ENCODE measurements at regions not wholly inside any gene's neighbourhood (a gene's known extent, or its start where the extent isn't known, plus 50 kb on each side); places are given as distances from the start of the nearest gene placed in this dataset.

GRCh38 chr16:74160759-74161158 is 135.9 kb upstream of the PSMD7 start:
- Histone ChIP-seq H3K27me3 (ENCODE audit: control insufficient read depth in 3 of 3, insufficient read depth in 3 of 3, low read length in 2 of 3) (no peaks in the 10 kb centered on the region), H3K27ac (ENCODE audit: low read depth in 1 of 2, low read length in 1 of 2) (no peak overlapping the region), H3K4me1 (ENCODE audit: control insufficient read depth in 5 of 5, insufficient read depth in 5 of 5, low read length in 5 of 5) (peaks cover 0 to 5% (median 0%) of the 10 kb centered on the region in 5 donors), H3K4me3 (no peak overlapping the region), H3K9ac (ENCODE audit: insufficient read depth in 1 of 2, low read length in 2 of 2) (no peak overlapping the region), H3K9me3 (ENCODE audit: control insufficient read depth in 4 of 4, insufficient read depth in 3 of 4, low read length in 3 of 4) (peaks cover 0 to 3% (median 0%) of the 10 kb centered on the region in 4 donors), H3K36me3 (ENCODE audit: control insufficient read depth in 4 of 4, insufficient read depth in 4 of 4, low read length in 4 of 4) (no peaks in the 10 kb centered on the region)
- WGBS, 2 donors: 85 to 89% methylated on average over 2 of the region's 2 CpGs
- ATAC-seq (ENCODE audit: insufficient read depth, low FRiP score) (no peak), DNase-seq (no peak)
- TF ChIP-seq CTCF (IDR thresholded peaks at IDR 0.05; ENCODE audit: control extremely low read depth, extremely low read depth): no peak

GRCh38 chr16:74153773-74154172 is 142.8 kb upstream of the PSMD7 start:
- no peak overlapping the region for H3K9ac ChIP-seq (ENCODE audit: insufficient read depth in 1 of 2, low read length in 2 of 2)
- H3K27ac ChIP-seq (ENCODE audit: low read depth in 1 of 2, low read length in 1 of 2): no peak overlapping the region
- TF ChIP-seq CTCF (IDR thresholded peaks at IDR 0.05; ENCODE audit: control extremely low read depth, extremely low read depth): no peak
- no peaks in the 10 kb centered on the region for H3K36me3 ChIP-seq (ENCODE audit: control insufficient read depth in 4 of 4, insufficient read depth in 4 of 4, low read length in 4 of 4)
- H3K27me3 ChIP-seq (ENCODE audit: control insufficient read depth in 3 of 3, insufficient read depth in 3 of 3, low read length in 2 of 3): no peaks in the 10 kb centered on the region
- ATAC-seq (ENCODE audit: insufficient read depth, low FRiP score) (no peak), DNase-seq (no peak)
- H3K4me1 ChIP-seq (ENCODE audit: control insufficient read depth in 5 of 5, insufficient read depth in 5 of 5, low read length in 5 of 5): no peaks in the 10 kb centered on the region
- H3K4me3 ChIP-seq: no peak overlapping the region
- peaks cover 0 to 4% (median 3%) of the 10 kb centered on the region in 4 donors for H3K9me3 ChIP-seq (ENCODE audit: control insufficient read depth in 4 of 4, insufficient read depth in 3 of 4, low read length in 3 of 4)
- 38 to 65% methylated on average over 1 of the region's 1 CpG for WGBS, 2 donors

GRCh38 chr16:74146643-74147042 is 150.0 kb upstream of the PSMD7 start:
- TF ChIP-seq CTCF (IDR thresholded peaks at IDR 0.05; ENCODE audit: control extremely low read depth, extremely low read depth): no peak
- H3K9ac ChIP-seq (ENCODE audit: insufficient read depth in 1 of 2, low read length in 2 of 2): no peak overlapping the region
- no peaks in the 10 kb centered on the region for H3K27me3 ChIP-seq (ENCODE audit: control insufficient read depth in 3 of 3, insufficient read depth in 3 of 3, low read length in 2 of 3)
- DNase-seq: no peak
- H3K9me3 ChIP-seq (ENCODE audit: control insufficient read depth in 4 of 4, insufficient read depth in 3 of 4, low read length in 3 of 4): peaks cover 0 to 8% (median 2%) of the 10 kb centered on the region in 4 donors
- ATAC-seq (ENCODE audit: insufficient read depth, low FRiP score): no peak
- no peak overlapping the region for H3K4me3 ChIP-seq
- H3K4me1 ChIP-seq (ENCODE audit: control insufficient read depth in 5 of 5, insufficient read depth in 5 of 5, low read length in 5 of 5): peaks cover 0 to 11% (median 0%) of the 10 kb centered on the region in 5 donors
- no peak overlapping the region for H3K27ac ChIP-seq (ENCODE audit: low read depth in 1 of 2, low read length in 1 of 2)
- no peaks in the 10 kb centered on the region for H3K36me3 ChIP-seq (ENCODE audit: control insufficient read depth in 4 of 4, insufficient read depth in 4 of 4, low read length in 4 of 4)
- 80 to 86% methylated on average over 2 of the region's 2 CpGs for WGBS, 2 donors

- ATAC-seq (ENCODE audit: insufficient read depth, low FRiP score): no peak
- no peak for TF ChIP-seq CTCF (IDR thresholded peaks at IDR 0.05; ENCODE audit: control extremely low read depth, extremely low read depth)
- 65% methylated on average over 3 of the region's 3 CpGs for WGBS, 2 donors
- no peak overlapping the region for H3K27ac ChIP-seq (ENCODE audit: low read depth in 1 of 2, low read length in 1 of 2)
- H3K9me3 ChIP-seq (ENCODE audit: control insufficient read depth in 4 of 4, insufficient read depth in 3 of 4, low read length in 3 of 4): peaks cover 0 to 16% (median 8%) of the 10 kb centered on the region in 4 donors
- H3K4me1 ChIP-seq (ENCODE audit: control insufficient read depth in 5 of 5, insufficient read depth in 5 of 5, low read length in 5 of 5): peaks cover 0 to 11% (median 0%) of the 10 kb centered on the region in 5 donors
- no peaks in the 10 kb centered on the region for H3K27me3 ChIP-seq (ENCODE audit: control insufficient read depth in 3 of 3, insufficient read depth in 3 of 3, low read length in 2 of 3)
- H3K9ac ChIP-seq (ENCODE audit: insufficient read depth in 1 of 2, low read length in 2 of 2): no peak overlapping the region
- H3K36me3 ChIP-seq (ENCODE audit: control insufficient read depth in 4 of 4, insufficient read depth in 4 of 4, low read length in 4 of 4): no peaks in the 10 kb centered on the region
- DNase-seq: no peak
- no peak overlapping the region for H3K4me3 ChIP-seq
Measured at GRCh38 chr16:74143171-74143570, 153.4 kb upstream of the PSMD7 start.

Measured in lung (tissue), 11 donors.